NCI-H187 treated with DMSO at 0.1 percent for 48 hours (cell line): ENCODE measurements at regions not wholly inside any gene's neighbourhood (a gene's known extent, or its start where the extent isn't known, plus 50 kb on each side); places are given as distances from the start of the nearest gene placed in this dataset.

Experiments used
- DNase-seq: peaks from one replicate; lab custom pipeline; 2025; lab: John Stamatoyannopoulos, UW

GRCh38 chr2:9681427-9681817, 50.6 kb upstream of the YWHAQ start:
- DNase-seq = no peak

GRCh38 chr2:9685637-9686036, 54.8 kb upstream of the YWHAQ start:
- no peak for DNase-seq

- DNase-seq = no peak
Measured at GRCh38 chr2:9686061-9686460, 55.3 kb upstream of the YWHAQ start.

GRCh38 chr2:9690252-9690651, 59.5 kb upstream of the YWHAQ start:
- no peak for DNase-seq

- DNase-seq = no peak
Measured at GRCh38 chr2:9690716-9691498, 60.1 kb upstream of the YWHAQ start.

GRCh38 chr2:9692456-9693195, 61.8 kb upstream of the YWHAQ start:
- DNase-seq = no peak

- no peak for DNase-seq
Measured at GRCh38 chr2:9693196-9693491, 62.3 kb upstream of the YWHAQ start.

GRCh38 chr2:9693646-9694045, 62.8 kb upstream of the YWHAQ start:
- no peak for DNase-seq

GRCh38 chr2:9694661-9695234, 64.0 kb upstream of the YWHAQ start:
- DNase-seq = no peak

GRCh38 chr2:9695941-9696340, 65.1 kb upstream of the YWHAQ start:
- no peak for DNase-seq

GRCh38 chr2:9696731-9697130, 65.9 kb upstream of the YWHAQ start:
- no peak for DNase-seq

GRCh38 chr2:9697909-9698308, 67.1 kb upstream of the YWHAQ start:
- DNase-seq = no peak

GRCh38 chr2:9699139-9700108, 68.6 kb upstream of the YWHAQ start:
- DNase-seq = no peak

- DNase-seq = no peak
Measured at GRCh38 chr2:9700109-9700495, 69.3 kb upstream of the YWHAQ start.

- DNase-seq = no peak
Measured at GRCh38 chr2:9702604-9703084, 71.8 kb upstream of the YWHAQ start.

GRCh38 chr2:9703085-9703678, 72.4 kb upstream of the YWHAQ start:
- no peak for DNase-seq

GRCh38 chr2:9703701-9704221, 73.0 kb upstream of the YWHAQ start:
- no peak for DNase-seq

- no peak for DNase-seq
Measured at GRCh38 chr2:9704600-9704999, 73.8 kb upstream of the YWHAQ start.

GRCh38 chr2:9705196-9705595, 74.4 kb upstream of the YWHAQ start:
- no peak for DNase-seq

- no peak for DNase-seq
Measured at GRCh38 chr2:9707008-9707407, 76.2 kb upstream of the YWHAQ start.

GRCh38 chr2:9707611-9708160, 76.9 kb upstream of the YWHAQ start:
- no peak for DNase-seq
